ENCODE measurements at regions not wholly inside any gene's neighbourhood (a gene's known extent, or its start where the extent isn't known, plus 50 kb on each side); places are given as distances from the start of the nearest gene placed in this dataset.

GRCh38 chr5:68550015-68550414 is 334.5 kb downstream of the PIK3R1 start:
- peaks cover 0 to 6% (median 0%) of the 10 kb centered on the region in 5 donors for H3K27me3 Mint-ChIP-seq
- no peak overlapping the region for H3K4me3 ChIP-seq (ENCODE audit: low read length)
- no peak overlapping the region for H3K27ac Mint-ChIP-seq
- no peaks in the 10 kb centered on the region for H3K4me1 Mint-ChIP-seq
- intact Hi-C loops (cut with micrococcal nuclease) = no loop called here
- H3K27ac ChIP-seq (ENCODE audit: low read depth, low read length) = no peak overlapping the region
- no peaks in the 10 kb centered on the region for H3K9me3 ChIP-seq (ENCODE audit: control insufficient read depth in 2 of 3, low read length in 3 of 3)
- no peak for DNase-seq
- no peak overlapping the region for H3K4me3 Mint-ChIP-seq
- POLR2A ChIA-PET = no interaction called here
- no peaks in the 10 kb centered on the region for H3K36me3 Mint-ChIP-seq
- H3K36me3 ChIP-seq (ENCODE audit: control insufficient read depth in 2 of 3, insufficient read depth in 3 of 3, low read length in 3 of 3) = no peaks in the 10 kb centered on the region
- no peak for ATAC-seq
- no peaks in the 10 kb centered on the region for H3K27me3 ChIP-seq (ENCODE audit: control insufficient read depth in 2 of 2, insufficient read depth in 2 of 2, low read length in 2 of 2)
- no peaks in the 10 kb centered on the region for H3K4me1 ChIP-seq (ENCODE audit: control insufficient read depth in 2 of 2, insufficient read depth in 2 of 2, low read length in 2 of 2)
- CTCF ChIA-PET = no interaction called here
- peaks cover 0 to 3% (median 0%) of the 10 kb centered on the region in 11 donors for H3K9me3 Mint-ChIP-seq

- H3K4me1 Mint-ChIP-seq = no peaks in the 10 kb centered on the region
- Histone ChIP-seq H3K27me3 (ENCODE audit: control insufficient read depth in 2 of 2, insufficient read depth in 2 of 2, low read length in 2 of 2) (no peaks in the 10 kb centered on the region), H3K4me1 (ENCODE audit: control insufficient read depth in 2 of 2, insufficient read depth in 2 of 2, low read length in 2 of 2) (no peaks in the 10 kb centered on the region), H3K27ac (ENCODE audit: low read depth, low read length) (no peak overlapping the region), H3K9me3 (ENCODE audit: control insufficient read depth in 2 of 3, low read length in 3 of 3) (no peaks in the 10 kb centered on the region), H3K4me3 (ENCODE audit: low read length) (no peak overlapping the region), H3K36me3 (ENCODE audit: control insufficient read depth in 2 of 3, insufficient read depth in 3 of 3, low read length in 3 of 3) (no peaks in the 10 kb centered on the region)
- no peak for ATAC-seq
- no peaks in the 10 kb centered on the region for H3K36me3 Mint-ChIP-seq
- ChIA-PET CTCF (no interaction called here), POLR2A (no interaction called here)
- intact Hi-C loops (cut with micrococcal nuclease) = no loop called here
- H3K27me3 Mint-ChIP-seq = no peaks in the 10 kb centered on the region
- no peak for DNase-seq
- no peak overlapping the region for H3K4me3 Mint-ChIP-seq
- H3K27ac Mint-ChIP-seq = no peak overlapping the region
- H3K9me3 Mint-ChIP-seq = peaks cover 0 to 3% (median 0%) of the 10 kb centered on the region in 11 donors
Observed at GRCh38 chr5:68551436-68551835, 335.9 kb downstream of the PIK3R1 start.

GRCh38 chr5:68554571-68555279 is 339.2 kb downstream of the PIK3R1 start:
- Mint-ChIP-seq H3K36me3 (no peaks in the 10 kb centered on the region), H3K27me3 (no peaks in the 10 kb centered on the region), H3K4me1 (no peaks in the 10 kb centered on the region), H3K27ac (no peak overlapping the region), H3K4me3 (no peak overlapping the region), H3K9me3 (peaks cover 0 to 3% (median 0%) of the 10 kb centered on the region in 11 donors)
- CTCF ChIA-PET = no interaction called here
- Histone ChIP-seq H3K27me3 (ENCODE audit: control insufficient read depth in 2 of 2, insufficient read depth in 2 of 2, low read length in 2 of 2) (no peaks in the 10 kb centered on the region), H3K27ac (ENCODE audit: low read depth, low read length) (no peak overlapping the region), H3K36me3 (ENCODE audit: control insufficient read depth in 2 of 3, insufficient read depth in 3 of 3, low read length in 3 of 3) (no peaks in the 10 kb centered on the region), H3K4me1 (ENCODE audit: control insufficient read depth in 2 of 2, insufficient read depth in 2 of 2, low read length in 2 of 2) (no peaks in the 10 kb centered on the region), H3K4me3 (ENCODE audit: low read length) (no peak overlapping the region), H3K9me3 (ENCODE audit: control insufficient read depth in 2 of 3, low read length in 3 of 3) (peaks cover 0 to 6% (median 0%) of the 10 kb centered on the region in 3 experiments)
- no peak for DNase-seq
- no peak for ATAC-seq
- POLR2A ChIA-PET = no interaction called here
- intact Hi-C loops (cut with micrococcal nuclease) = no loop called here

GRCh38 chr5:68555907-68556681 is 340.5 kb downstream of the PIK3R1 start:
- ChIA-PET POLR2A (no interaction called here), CTCF (no interaction called here)
- no peak for ATAC-seq
- no peak overlapping the region for H3K27ac ChIP-seq (ENCODE audit: low read depth, low read length)
- intact Hi-C loops (cut with micrococcal nuclease) = no loop called here
- no peaks in the 10 kb centered on the region for H3K36me3 ChIP-seq (ENCODE audit: control insufficient read depth in 2 of 3, insufficient read depth in 3 of 3, low read length in 3 of 3)
- Mint-ChIP-seq H3K27ac (no peak overlapping the region), H3K4me1 (no peaks in the 10 kb centered on the region), H3K9me3 (peaks cover 0 to 3% (median 0%) of the 10 kb centered on the region in 11 donors), H3K4me3 (no peak overlapping the region), H3K27me3 (no peaks in the 10 kb centered on the region), H3K36me3 (no peaks in the 10 kb centered on the region)
- H3K4me1 ChIP-seq (ENCODE audit: control insufficient read depth in 2 of 2, insufficient read depth in 2 of 2, low read length in 2 of 2) = no peaks in the 10 kb centered on the region
- H3K9me3 ChIP-seq (ENCODE audit: control insufficient read depth in 2 of 3, low read length in 3 of 3) = peaks cover 0 to 6% (median 0%) of the 10 kb centered on the region in 3 experiments
- H3K4me3 ChIP-seq (ENCODE audit: low read length) = no peak overlapping the region
- DNase-seq = no peak
- H3K27me3 ChIP-seq (ENCODE audit: control insufficient read depth in 2 of 2, insufficient read depth in 2 of 2, low read length in 2 of 2) = no peaks in the 10 kb centered on the region

GRCh38 chr5:68557162-68557936 is 341.8 kb downstream of the PIK3R1 start:
- H3K9me3 ChIP-seq (ENCODE audit: control insufficient read depth in 2 of 3, low read length in 3 of 3) = peaks cover 0 to 6% (median 0%) of the 10 kb centered on the region in 3 experiments
- DNase-seq (no peak), ATAC-seq (no peak)
- ChIA-PET CTCF (no interaction called here), POLR2A (no interaction called here)
- Mint-ChIP-seq H3K4me3 (no peak overlapping the region), H3K27ac (no peak overlapping the region), H3K36me3 (no peaks in the 10 kb centered on the region), H3K4me1 (no peaks in the 10 kb centered on the region), H3K27me3 (no peaks in the 10 kb centered on the region), H3K9me3 (peaks cover 0 to 3% (median 0%) of the 10 kb centered on the region in 11 donors)
- intact Hi-C loops (cut with micrococcal nuclease) = no loop called here
- H3K4me3 ChIP-seq (ENCODE audit: low read length) = no peak overlapping the region
- H3K4me1 ChIP-seq (ENCODE audit: control insufficient read depth in 2 of 2, insufficient read depth in 2 of 2, low read length in 2 of 2) = no peaks in the 10 kb centered on the region
- H3K27ac ChIP-seq (ENCODE audit: low read depth, low read length) = no peak overlapping the region
- H3K27me3 ChIP-seq (ENCODE audit: control insufficient read depth in 2 of 2, insufficient read depth in 2 of 2, low read length in 2 of 2) = no peaks in the 10 kb centered on the region
- H3K36me3 ChIP-seq (ENCODE audit: control insufficient read depth in 2 of 3, insufficient read depth in 3 of 3, low read length in 3 of 3) = no peaks in the 10 kb centered on the region

- H3K27ac ChIP-seq (ENCODE audit: low read depth, low read length) = no peak overlapping the region
- ChIA-PET CTCF (no interaction called here), POLR2A (no interaction called here)
- peaks cover 0 to 14% (median 0%) of the 10 kb centered on the region in 3 experiments for H3K9me3 ChIP-seq (ENCODE audit: control insufficient read depth in 2 of 3, low read length in 3 of 3)
- no peaks in the 10 kb centered on the region for H3K4me1 Mint-ChIP-seq
- H3K9me3 Mint-ChIP-seq = peaks cover 2 to 30% (median 17%) of the 10 kb centered on the region in 11 donors
- peaks cover 0 to 11% (median 0%) of the 10 kb centered on the region in 5 donors for H3K36me3 Mint-ChIP-seq
- H3K27me3 Mint-ChIP-seq = peaks cover 0 to 18% (median 0%) of the 10 kb centered on the region in 5 donors
- no peak overlapping the region for H3K27ac Mint-ChIP-seq
- ATAC-seq (no peak), DNase-seq (no peak)
- no peak overlapping the region for H3K4me3 Mint-ChIP-seq
- H3K4me3 ChIP-seq (ENCODE audit: low read length) = no peak overlapping the region
- no peaks in the 10 kb centered on the region for H3K36me3 ChIP-seq (ENCODE audit: control insufficient read depth in 2 of 3, insufficient read depth in 3 of 3, low read length in 3 of 3)
- no peaks in the 10 kb centered on the region for H3K27me3 ChIP-seq (ENCODE audit: control insufficient read depth in 2 of 2, insufficient read depth in 2 of 2, low read length in 2 of 2)
- H3K4me1 ChIP-seq (ENCODE audit: control insufficient read depth in 2 of 2, insufficient read depth in 2 of 2, low read length in 2 of 2) = no peaks in the 10 kb centered on the region
- intact Hi-C loops (cut with micrococcal nuclease) = no loop called here
Observed at GRCh38 chr5:68562308-68562707, 346.8 kb downstream of the PIK3R1 start.

All from naive thymus-derived CD4-positive, alpha-beta T cell (primary cell).